ENCODE measurements at regions not wholly inside any gene's neighbourhood (a gene's known extent, or its start where the extent isn't known, plus 50 kb on each side); places are given as distances from the start of the nearest gene placed in this dataset.

- H3K27me3 ChIP-seq = no peaks in the 10 kb centered on the region
- intact Hi-C loops (cut with DNase I; ENCODE audit: low total_unique reads) = no loop called here
- no peak for TF ChIP-seq CTCF (IDR thresholded peaks at IDR 0.05)
- no peaks in the 10 kb centered on the region for H3K9me3 ChIP-seq
- peaks cover 0 to 16% (median 0%) of the 10 kb centered on the region in 4 donors for H3K4me1 ChIP-seq
- no peak overlapping the region for H3K27ac ChIP-seq
- no peak for DNase-seq
- H3K4me3 ChIP-seq = no peak overlapping the region
- no peaks in the 10 kb centered on the region for H3K36me3 ChIP-seq
These were observed 182.5 kb downstream of the OTOR start for GRCh38 chr20:16930656-16931055.

- intact Hi-C loops (cut with DNase I; ENCODE audit: low total_unique reads) = no loop called here
These were observed 190.9 kb downstream of the OTOR start for GRCh38 chr20:16939051-16939450.

GRCh38 chr20:16940701-16941100 lies 192.5 kb downstream of the OTOR start:
- no peak for TF ChIP-seq CTCF (IDR thresholded peaks at IDR 0.05)
- no peaks in the 10 kb centered on the region for H3K36me3 ChIP-seq
- H3K4me3 ChIP-seq = no peak overlapping the region
- DNase-seq = no peak
- H3K27ac ChIP-seq = no peak overlapping the region
- H3K4me1 ChIP-seq = peaks cover 0 to 20% (median 0%) of the 10 kb centered on the region in 4 donors
- intact Hi-C loops (cut with DNase I; ENCODE audit: low total_unique reads) = no loop called here
- H3K9me3 ChIP-seq = no peaks in the 10 kb centered on the region
- H3K27me3 ChIP-seq = no peaks in the 10 kb centered on the region

More at GRCh38 chr20:16939051-16939450, 190.9 kb downstream of the OTOR start:
- no peak for TF ChIP-seq CTCF (IDR thresholded peaks at IDR 0.05)
- Histone ChIP-seq H3K4me3 (no peak overlapping the region), H3K27me3 (no peaks in the 10 kb centered on the region), H3K36me3 (no peaks in the 10 kb centered on the region), H3K27ac (no peak overlapping the region), H3K4me1 (peaks cover 0 to 11% (median 0%) of the 10 kb centered on the region in 4 donors), H3K9me3 (no peaks in the 10 kb centered on the region)
- DNase-seq = no peak

GRCh38 chr20:16942051-16942450 lies 193.9 kb downstream of the OTOR start:
- TF ChIP-seq CTCF (IDR thresholded peaks at IDR 0.05) = no peak
- intact Hi-C loops (cut with DNase I; ENCODE audit: low total_unique reads) = no loop called here
- H3K9me3 ChIP-seq = no peaks in the 10 kb centered on the region
- H3K4me1 ChIP-seq = peaks cover 0 to 30% (median 2%) of the 10 kb centered on the region in 4 donors
- no peak overlapping the region for H3K27ac ChIP-seq
- DNase-seq = no peak
- no peaks in the 10 kb centered on the region for H3K27me3 ChIP-seq
- H3K4me3 ChIP-seq = no peak overlapping the region
- no peaks in the 10 kb centered on the region for H3K36me3 ChIP-seq

GRCh38 chr20:16942756-16943155 lies 194.6 kb downstream of the OTOR start:
- no peak for TF ChIP-seq CTCF (IDR thresholded peaks at IDR 0.05)
- H3K27me3 ChIP-seq = no peaks in the 10 kb centered on the region
- peaks cover 0 to 37% (median 4%) of the 10 kb centered on the region in 4 donors for H3K4me1 ChIP-seq
- H3K36me3 ChIP-seq = no peaks in the 10 kb centered on the region
- intact Hi-C loops (cut with DNase I; ENCODE audit: low total_unique reads) = no loop called here
- no peaks in the 10 kb centered on the region for H3K9me3 ChIP-seq
- DNase-seq = no peak
- no peak overlapping the region for H3K4me3 ChIP-seq
- H3K27ac ChIP-seq = no peak overlapping the region

- no peaks in the 10 kb centered on the region for H3K27me3 ChIP-seq
- intact Hi-C loops (cut with DNase I; ENCODE audit: low total_unique reads) = no loop called here
- no peak overlapping the region for H3K4me3 ChIP-seq
- TF ChIP-seq CTCF (IDR thresholded peaks at IDR 0.05) = no peak
- peaks cover 0 to 41% (median 5%) of the 10 kb centered on the region in 4 donors for H3K4me1 ChIP-seq
- no peak overlapping the region for H3K27ac ChIP-seq
- DNase-seq = no peak
- peaks cover 0 to 2% (median 0%) of the 10 kb centered on the region in 3 donors for H3K9me3 ChIP-seq
- H3K36me3 ChIP-seq = no peaks in the 10 kb centered on the region
These were observed 196.6 kb downstream of the OTOR start for GRCh38 chr20:16944745-16945144.
